ENCODE measurements at regions not wholly inside any gene's neighbourhood (a gene's known extent, or its start where the extent isn't known, plus 50 kb on each side); places are given as distances from the start of the nearest gene placed in this dataset.
A peak's percentile ranks its signal among the peaks of the same experiment; 100 is the strongest.

DNA sequence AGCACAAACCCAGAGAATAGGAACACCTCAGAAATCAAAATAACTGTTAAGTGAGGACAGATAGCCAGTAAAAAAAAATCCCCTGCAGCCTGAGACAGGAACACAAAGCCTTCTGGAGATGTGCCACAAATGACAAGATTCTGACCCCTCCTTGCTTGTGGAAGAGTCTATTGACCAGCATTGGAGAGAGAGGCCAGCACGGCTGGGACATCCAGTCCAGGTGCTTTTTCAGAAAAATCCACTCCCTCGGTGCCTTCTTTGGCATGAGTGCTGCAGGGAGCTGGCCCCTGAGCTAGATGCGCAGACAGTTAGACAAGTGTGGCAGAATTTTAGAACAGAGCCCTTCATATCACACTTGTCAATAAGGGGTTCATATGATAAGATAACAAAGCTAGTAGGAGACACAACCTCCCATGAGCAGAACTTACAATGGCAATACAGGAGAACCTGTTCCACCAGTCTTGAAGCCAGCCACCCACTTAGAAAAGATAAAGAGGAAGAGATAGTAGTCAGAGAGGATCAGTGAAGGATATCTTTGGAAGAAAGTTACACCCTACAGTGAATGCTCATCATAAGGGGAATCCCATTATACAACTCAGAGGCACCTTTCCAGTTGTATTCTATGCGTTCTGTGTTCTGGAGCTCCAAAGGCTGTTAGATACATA is 298.4 kb downstream of the TLE1 start:
- Histone ChIP-seq H3K27me3 (ENCODE audit: control insufficient read depth in 2 of 2, insufficient read depth in 2 of 2, low read length in 2 of 2) (no peaks in the 10 kb centered on the region), H3K4me2 (ENCODE audit: insufficient read depth, low read length) (no peak overlapping the region), H3K9me3 (replicated peaks; ENCODE audit: control insufficient read depth, insufficient read depth, low read length) (no peaks in the 10 kb centered on the region), H3K4me3 (replicated peaks in 1 of 3; ENCODE audit: insufficient read depth in 1 of 3, low read depth in 1 of 3, low read length in 3 of 3) (no peak overlapping the region), H3K79me2 (ENCODE audit: control insufficient read depth, insufficient read depth, low read length) (no peaks in the 10 kb centered on the region), H3K27ac (ENCODE audit: insufficient read depth, low read depth, low read length) (peak overlapping the region; percentile 100), H3K36me3 (ENCODE audit: control insufficient read depth in 2 of 2, extremely low read depth in 1 of 2, insufficient read depth in 2 of 2, low read length in 2 of 2) (no peaks in the 10 kb centered on the region), H2AFZ (ENCODE audit: low read depth, low read length) (no peak overlapping the region), H3K9ac (replicated peaks; ENCODE audit: extremely low read depth, insufficient read depth, low read length) (peak overlapping the region; percentile 89), H4K20me1 (replicated peaks; ENCODE audit: control insufficient read depth, extremely low read depth, insufficient read depth, low read length) (no peaks in the 10 kb centered on the region), H3K4me1 (ENCODE audit: control insufficient read depth, extremely low read depth, insufficient read depth, low read length) (peaks cover 31% of the 10 kb centered on the region), H3K9me1 (replicated peaks; ENCODE audit: control insufficient read depth, extremely low read depth, insufficient read depth, low read length) (no peaks in the 10 kb centered on the region)
- dilution Hi-C loops (cut with MboI; ENCODE audit: extremely low pct_ligation_motif_present, low sequenced_read_pairs) (no loop called here), intact Hi-C loops (cut with micrococcal nuclease) (loop anchor here (2.0 kb wide), 1 partner anchor 132 kb away; no protein-coding TSS in a partner anchor)
- ChIA-PET CTCF (interaction anchor here (1.0 to 1.8 kb wide), 2 partner anchors 79 to 458 kb away, joined by 3 to 4 read pairs; no protein-coding TSS in a partner anchor), POLR2A (no interaction called here)
- no peak for FAIRE-seq
- BruUV-seq (replicated peaks): no TSS peak
- TF ChIP-seq MYC (IDR thresholded peaks at IDR 0.05; ENCODE audit: low read depth, low read length): no peak
- no peak for TF ChIP-seq JUN (IDR thresholded peaks at IDR 0.05; ENCODE audit: borderline replicate concordance, insufficient read depth, insufficient read length, low read depth)
- no peak for TF ChIP-seq FOS (IDR thresholded peaks at IDR 0.05; ENCODE audit: borderline replicate concordance, insufficient read depth, low read length)
- no peak for TF ChIP-seq POLR2AphosphoS5 (IDR thresholded peaks at IDR 0.05; ENCODE audit: insufficient read depth, low read depth, low read length)
- no peak for DNase-seq (ENCODE audit: low read depth, low spot score)

DNA sequence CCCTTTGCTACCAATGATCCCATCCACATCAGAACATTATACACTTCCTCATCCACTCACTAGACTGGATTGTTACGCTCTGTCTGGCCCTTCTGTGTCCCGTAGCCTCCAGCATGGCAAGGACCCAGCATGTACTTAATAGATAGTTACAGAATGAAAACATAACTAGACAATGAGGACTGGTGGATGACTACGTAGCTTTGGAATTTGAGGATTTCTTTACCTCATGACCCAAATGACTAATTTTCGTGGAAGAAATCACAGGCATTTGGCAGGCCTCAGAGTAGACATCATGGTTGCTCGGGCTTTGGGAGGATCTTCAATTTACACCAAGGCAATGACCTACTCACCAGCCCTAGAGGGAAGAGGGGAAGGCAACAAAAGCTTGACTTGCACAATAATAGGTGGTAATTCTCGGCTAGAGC is 299.8 kb downstream of the TLE1 start:
- Histone ChIP-seq H2AFZ (ENCODE audit: low read depth, low read length) (peak overlapping the region; percentile 14), H3K27me3 (ENCODE audit: control insufficient read depth in 2 of 2, insufficient read depth in 2 of 2, low read length in 2 of 2) (no peaks in the 10 kb centered on the region), H3K27ac (ENCODE audit: insufficient read depth, low read depth, low read length) (peak overlapping the region; percentile 100), H4K20me1 (replicated peaks; ENCODE audit: control insufficient read depth, extremely low read depth, insufficient read depth, low read length) (no peaks in the 10 kb centered on the region), H3K4me3 (replicated peaks in 1 of 3; ENCODE audit: insufficient read depth in 1 of 3, low read depth in 1 of 3, low read length in 3 of 3) (no peak overlapping the region), H3K9ac (replicated peaks; ENCODE audit: extremely low read depth, insufficient read depth, low read length) (peak overlapping the region; percentile 89), H3K9me3 (replicated peaks; ENCODE audit: control insufficient read depth, insufficient read depth, low read length) (no peaks in the 10 kb centered on the region), H3K9me1 (replicated peaks; ENCODE audit: control insufficient read depth, extremely low read depth, insufficient read depth, low read length) (no peaks in the 10 kb centered on the region), H3K79me2 (ENCODE audit: control insufficient read depth, insufficient read depth, low read length) (no peaks in the 10 kb centered on the region), H3K36me3 (ENCODE audit: control insufficient read depth in 2 of 2, extremely low read depth in 1 of 2, insufficient read depth in 2 of 2, low read length in 2 of 2) (no peaks in the 10 kb centered on the region), H3K4me2 (ENCODE audit: insufficient read depth, low read length) (peak overlapping the region; percentile 73), H3K4me1 (ENCODE audit: control insufficient read depth, extremely low read depth, insufficient read depth, low read length) (peaks cover 31% of the 10 kb centered on the region)
- dilution Hi-C loops (cut with MboI; ENCODE audit: extremely low pct_ligation_motif_present, low sequenced_read_pairs): no loop called here
- no TSS peak for BruUV-seq (replicated peaks)
- ChIA-PET CTCF (interaction anchor here (0.9 to 1.8 kb wide), 3 partner anchors 62 to 460 kb away, joined by 3 to 7 read pairs (median 4); no protein-coding TSS in a partner anchor), POLR2A (interaction anchor here (0.9 kb wide), 1 partner anchor 198 kb away, joined by 3 read pairs; no protein-coding TSS in a partner anchor)
- intact Hi-C loops (cut with micrococcal nuclease): loop anchor here (1.0 to 2.0 kb wide), 10 partner anchors 101 to 1819 kb away; partner anchors contain the start of genes TLE1 and TLE4
- DNase-seq (ENCODE audit: low read depth, low spot score) (peak; percentile 98), FAIRE-seq (peak; percentile 97)
- peak; percentile 89 for TF ChIP-seq FOS (IDR thresholded peaks at IDR 0.05; ENCODE audit: borderline replicate concordance, insufficient read depth, low read length)
- peak; percentile 56 for TF ChIP-seq GATA2 (IDR thresholded peaks at IDR 0.05; ENCODE audit: insufficient read depth, insufficient read length, low read depth, low read length)
- TF ChIP-seq EZH2 (IDR thresholded peaks at IDR 0.05; ENCODE audit: borderline replicate concordance, low read depth, low read length, severe bottlenecking): no peak
- TF ChIP-seq MYC (IDR thresholded peaks at IDR 0.05; ENCODE audit: low read depth, low read length): no peak
- TF ChIP-seq POLR2A (IDR thresholded peaks at IDR 0.05; ENCODE audit: low read depth, low read length): peak; percentile 60
- TF ChIP-seq, protein P1, sequence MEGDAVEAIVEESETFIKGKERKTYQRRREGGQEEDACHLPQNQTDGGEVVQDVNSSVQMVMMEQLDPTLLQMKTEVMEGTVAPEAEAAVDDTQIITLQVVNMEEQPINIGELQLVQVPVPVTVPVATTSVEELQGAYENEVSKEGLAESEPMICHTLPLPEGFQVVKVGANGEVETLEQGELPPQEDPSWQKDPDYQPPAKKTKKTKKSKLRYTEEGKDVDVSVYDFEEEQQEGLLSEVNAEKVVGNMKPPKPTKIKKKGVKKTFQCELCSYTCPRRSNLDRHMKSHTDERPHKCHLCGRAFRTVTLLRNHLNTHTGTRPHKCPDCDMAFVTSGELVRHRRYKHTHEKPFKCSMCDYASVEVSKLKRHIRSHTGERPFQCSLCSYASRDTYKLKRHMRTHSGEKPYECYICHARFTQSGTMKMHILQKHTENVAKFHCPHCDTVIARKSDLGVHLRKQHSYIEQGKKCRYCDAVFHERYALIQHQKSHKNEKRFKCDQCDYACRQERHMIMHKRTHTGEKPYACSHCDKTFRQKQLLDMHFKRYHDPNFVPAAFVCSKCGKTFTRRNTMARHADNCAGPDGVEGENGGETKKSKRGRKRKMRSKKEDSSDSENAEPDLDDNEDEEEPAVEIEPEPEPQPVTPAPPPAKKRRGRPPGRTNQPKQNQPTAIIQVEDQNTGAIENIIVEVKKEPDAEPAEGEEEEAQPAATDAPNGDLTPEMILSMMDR (IDR thresholded peaks at IDR 0.05; ENCODE audit: extremely low read depth in 1 of 2, insufficient read depth in 1 of 2, low read depth in 1 of 2, low read length in 2 of 2): no peak
- peak; percentile 71 for TF ChIP-seq POLR2AphosphoS5 (IDR thresholded peaks at IDR 0.05; ENCODE audit: insufficient read depth, low read depth, low read length)
- TF ChIP-seq, protein P2, sequence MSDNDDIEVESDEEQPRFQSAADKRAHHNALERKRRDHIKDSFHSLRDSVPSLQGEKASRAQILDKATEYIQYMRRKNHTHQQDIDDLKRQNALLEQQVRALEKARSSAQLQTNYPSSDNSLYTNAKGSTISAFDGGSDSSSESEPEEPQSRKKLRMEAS (IDR thresholded peaks at IDR 0.05; ENCODE audit: insufficient read depth, insufficient read length): peak; percentile 26
- peak; percentile 91 for TF ChIP-seq JUN (IDR thresholded peaks at IDR 0.05; ENCODE audit: borderline replicate concordance, insufficient read depth, insufficient read length, low read depth)
